C4-2B (cell line): ENCODE measurements at regions not wholly inside any gene's neighbourhood (a gene's known extent, or its start where the extent isn't known, plus 50 kb on each side); places are given as distances from the start of the nearest gene placed in this dataset.

Experiments
- CTCF ChIP-seq: fragments of 450-650 bp; conservative IDR thresholded peaks from 2 replicates; pipeline ENCODE4 v1.5.1; 2017; ENCODE audit warnings: mild to moderate bottlenecking
- ZFX ChIP-seq: fragments of 450-650 bp; IDR thresholded peaks from 2 replicates; pipeline ENCODE4 v1.6.1; 2017

GRCh38 chr4:79597266-79597665 lies 189.2 kb upstream of the GK2 start:
- TF ChIP-seq CTCF (no peak), ZFX (no peak)
